HCT116 (cell line): ENCODE measurements at regions not wholly inside any gene's neighbourhood (a gene's known extent, or its start where the extent isn't known, plus 50 kb on each side); places are given as distances from the start of the nearest gene placed in this dataset.

ENCODE experiments used
- CBX3 ChIP-seq: IDR thresholded peaks from 2 replicates; pipeline ENCODE4 v1.6.1; 2012; ENCODE audit warnings: low read depth
- EGR1 ChIP-seq: IDR thresholded peaks from 2 replicates; pipeline ENCODE4 v1.6.1; 2012; ENCODE audit warnings: low read depth
- EZH2 ChIP-seq: fragments of 200-600 bp; sonication (generic); IDR thresholded peaks from 2 replicates; pipeline ENCODE4 v1.6.1; 2017; ENCODE audit warnings: antibody characterized with exemption, mixed run types
- EZH2phosphoT487 ChIP-seq: fragments of 200-600 bp; IDR thresholded peaks from 2 replicates; pipeline ENCODE4 v1.6.1; 2018; ENCODE audit warnings: antibody characterized with exemption, borderline replicate concordance
- JUND ChIP-seq: IDR thresholded peaks from 2 replicates; pipeline ENCODE4 v1.6.1; 2012
- POLR2A ChIP-seq: IDR thresholded peaks from 2 replicates; pipeline ENCODE4 v1.7.0; 2011; ENCODE audit warnings: borderline replicate concordance; ENCODE audit not compliant: insufficient read depth, insufficient read length; ENCODE audit errors: extremely low read depth
- POLR2AphosphoS5 ChIP-seq: IDR thresholded peaks from 2 replicates; pipeline ENCODE4 v1.6.1; 2011; ENCODE audit warnings: mild to moderate bottlenecking, low read depth, low read length, moderate library complexity
- SIN3A ChIP-seq: IDR thresholded peaks from 2 replicates; pipeline ENCODE4 v1.6.1; 2012; ENCODE audit warnings: low read depth
- YY1 ChIP-seq: IDR thresholded peaks from 2 replicates; pipeline ENCODE4 v1.6.1; 2011; ENCODE audit warnings: low read length, low read depth, moderate library complexity, mild to moderate bottlenecking; ENCODE audit not compliant: insufficient replicate concordance; ENCODE audit errors: extremely low read depth
- ZNF274 ChIP-seq: fragments of 200-500 bp; sonication (Bioruptor generic); IDR thresholded peaks from 2 replicates; pipeline ENCODE4 v1.6.1; 2014; ENCODE audit warnings: mild to moderate bottlenecking, low read depth, low read length, inconsistent platforms
- TF ChIP-seq, protein P1 (sequence below): IDR thresholded peaks from 2 replicates; pipeline ENCODE4 v1.6.1; 2012
- TF ChIP-seq, protein P2 (sequence below), 3 experiments: fragments of 200-600 bp in 1 of 3; sonication (generic) in 1 of 3; IDR thresholded peaks in 2 of 3; conservative IDR thresholded peaks in 1 of 3; 2 replicates each; pipeline ENCODE4 v1.5.1; 2012 to 2017; ENCODE audit warnings: low read depth in 2 of 3, low read length in 2 of 3, antibody characterized with exemption in 1 of 3, borderline replicate concordance in 1 of 3, control low read depth in 1 of 3, mild to moderate bottlenecking in 1 of 3, mixed read lengths in 1 of 3, mixed run types in 1 of 3, moderate library complexity in 1 of 3; ENCODE audit not compliant: insufficient read depth in 1 of 3
- TF ChIP-seq, protein P3 (sequence below): IDR thresholded peaks from 2 replicates; pipeline ENCODE4 v1.6.1; 2012; ENCODE audit warnings: low read depth
- TF ChIP-seq, protein P4 (sequence below): IDR thresholded peaks from 2 replicates; pipeline ENCODE4 v1.6.1; 2011; ENCODE audit warnings: mild to moderate bottlenecking, low read length, moderate library complexity; ENCODE audit not compliant: insufficient replicate concordance; ENCODE audit errors: extremely low read depth

DNA sequence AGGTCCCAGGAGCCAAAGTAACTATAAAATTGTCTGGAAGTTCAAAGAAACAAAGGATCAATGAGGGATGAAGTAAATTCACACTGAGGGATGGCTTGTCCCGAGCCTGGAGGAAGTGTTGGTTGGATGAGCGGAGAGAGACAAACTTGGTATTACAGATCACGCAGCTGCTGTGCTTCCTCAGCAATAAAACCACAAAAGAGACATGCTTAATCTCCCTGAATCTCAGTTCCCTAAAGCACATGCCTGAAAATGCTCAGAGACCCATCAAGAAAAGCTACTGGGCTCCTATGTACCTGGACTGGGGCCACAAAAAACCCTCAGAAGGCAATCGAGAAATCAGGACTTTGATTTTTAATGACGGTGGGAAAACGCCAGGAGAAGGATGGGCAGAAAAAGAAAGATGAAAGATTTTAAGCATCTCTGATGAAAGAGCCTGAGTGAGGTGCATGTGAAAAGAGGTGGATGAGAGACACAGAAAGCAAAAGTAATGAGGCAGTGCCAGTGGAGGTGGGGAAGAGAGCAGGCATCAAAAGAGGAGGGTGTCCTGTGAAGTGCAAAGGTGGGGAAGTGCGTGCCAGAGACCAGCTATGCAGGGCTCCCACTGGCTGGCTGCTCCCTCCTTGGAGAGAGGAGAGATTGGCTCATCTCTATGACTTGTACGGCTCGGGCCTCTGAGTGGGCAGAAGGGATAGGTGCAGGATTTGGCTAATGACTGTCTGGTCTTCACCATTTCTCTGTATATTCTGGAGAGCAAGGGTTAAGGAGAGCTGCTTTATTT lies 143.7 kb downstream of the ABCC12 start:
- TF ChIP-seq, protein P1, sequence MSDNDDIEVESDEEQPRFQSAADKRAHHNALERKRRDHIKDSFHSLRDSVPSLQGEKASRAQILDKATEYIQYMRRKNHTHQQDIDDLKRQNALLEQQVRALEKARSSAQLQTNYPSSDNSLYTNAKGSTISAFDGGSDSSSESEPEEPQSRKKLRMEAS, result no peak
- TF ChIP-seq, protein P2, sequence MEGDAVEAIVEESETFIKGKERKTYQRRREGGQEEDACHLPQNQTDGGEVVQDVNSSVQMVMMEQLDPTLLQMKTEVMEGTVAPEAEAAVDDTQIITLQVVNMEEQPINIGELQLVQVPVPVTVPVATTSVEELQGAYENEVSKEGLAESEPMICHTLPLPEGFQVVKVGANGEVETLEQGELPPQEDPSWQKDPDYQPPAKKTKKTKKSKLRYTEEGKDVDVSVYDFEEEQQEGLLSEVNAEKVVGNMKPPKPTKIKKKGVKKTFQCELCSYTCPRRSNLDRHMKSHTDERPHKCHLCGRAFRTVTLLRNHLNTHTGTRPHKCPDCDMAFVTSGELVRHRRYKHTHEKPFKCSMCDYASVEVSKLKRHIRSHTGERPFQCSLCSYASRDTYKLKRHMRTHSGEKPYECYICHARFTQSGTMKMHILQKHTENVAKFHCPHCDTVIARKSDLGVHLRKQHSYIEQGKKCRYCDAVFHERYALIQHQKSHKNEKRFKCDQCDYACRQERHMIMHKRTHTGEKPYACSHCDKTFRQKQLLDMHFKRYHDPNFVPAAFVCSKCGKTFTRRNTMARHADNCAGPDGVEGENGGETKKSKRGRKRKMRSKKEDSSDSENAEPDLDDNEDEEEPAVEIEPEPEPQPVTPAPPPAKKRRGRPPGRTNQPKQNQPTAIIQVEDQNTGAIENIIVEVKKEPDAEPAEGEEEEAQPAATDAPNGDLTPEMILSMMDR (IDR thresholded peaks at IDR 0.05 in 2 of 3, conservative IDR thresholded peaks at IDR 0.05 in 1 of 3; ENCODE audit: borderline replicate concordance in 1 of 3, insufficient read depth in 1 of 3, low read depth in 2 of 3, low read length in 2 of 3), result no peak
- TF ChIP-seq, protein P3, sequence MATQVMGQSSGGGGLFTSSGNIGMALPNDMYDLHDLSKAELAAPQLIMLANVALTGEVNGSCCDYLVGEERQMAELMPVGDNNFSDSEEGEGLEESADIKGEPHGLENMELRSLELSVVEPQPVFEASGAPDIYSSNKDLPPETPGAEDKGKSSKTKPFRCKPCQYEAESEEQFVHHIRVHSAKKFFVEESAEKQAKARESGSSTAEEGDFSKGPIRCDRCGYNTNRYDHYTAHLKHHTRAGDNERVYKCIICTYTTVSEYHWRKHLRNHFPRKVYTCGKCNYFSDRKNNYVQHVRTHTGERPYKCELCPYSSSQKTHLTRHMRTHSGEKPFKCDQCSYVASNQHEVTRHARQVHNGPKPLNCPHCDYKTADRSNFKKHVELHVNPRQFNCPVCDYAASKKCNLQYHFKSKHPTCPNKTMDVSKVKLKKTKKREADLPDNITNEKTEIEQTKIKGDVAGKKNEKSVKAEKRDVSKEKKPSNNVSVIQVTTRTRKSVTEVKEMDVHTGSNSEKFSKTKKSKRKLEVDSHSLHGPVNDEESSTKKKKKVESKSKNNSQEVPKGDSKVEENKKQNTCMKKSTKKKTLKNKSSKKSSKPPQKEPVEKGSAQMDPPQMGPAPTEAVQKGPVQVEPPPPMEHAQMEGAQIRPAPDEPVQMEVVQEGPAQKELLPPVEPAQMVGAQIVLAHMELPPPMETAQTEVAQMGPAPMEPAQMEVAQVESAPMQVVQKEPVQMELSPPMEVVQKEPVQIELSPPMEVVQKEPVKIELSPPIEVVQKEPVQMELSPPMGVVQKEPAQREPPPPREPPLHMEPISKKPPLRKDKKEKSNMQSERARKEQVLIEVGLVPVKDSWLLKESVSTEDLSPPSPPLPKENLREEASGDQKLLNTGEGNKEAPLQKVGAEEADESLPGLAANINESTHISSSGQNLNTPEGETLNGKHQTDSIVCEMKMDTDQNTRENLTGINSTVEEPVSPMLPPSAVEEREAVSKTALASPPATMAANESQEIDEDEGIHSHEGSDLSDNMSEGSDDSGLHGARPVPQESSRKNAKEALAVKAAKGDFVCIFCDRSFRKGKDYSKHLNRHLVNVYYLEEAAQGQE, result no peak
- TF ChIP-seq POLR2A (no peak), CBX3 (no peak), POLR2AphosphoS5 (no peak), EZH2 (no peak), ZNF274 (no peak), EZH2phosphoT487 (no peak), JUND (no peak), EGR1 (no peak), YY1 (no peak), SIN3A (no peak)
- TF ChIP-seq, protein P4, sequence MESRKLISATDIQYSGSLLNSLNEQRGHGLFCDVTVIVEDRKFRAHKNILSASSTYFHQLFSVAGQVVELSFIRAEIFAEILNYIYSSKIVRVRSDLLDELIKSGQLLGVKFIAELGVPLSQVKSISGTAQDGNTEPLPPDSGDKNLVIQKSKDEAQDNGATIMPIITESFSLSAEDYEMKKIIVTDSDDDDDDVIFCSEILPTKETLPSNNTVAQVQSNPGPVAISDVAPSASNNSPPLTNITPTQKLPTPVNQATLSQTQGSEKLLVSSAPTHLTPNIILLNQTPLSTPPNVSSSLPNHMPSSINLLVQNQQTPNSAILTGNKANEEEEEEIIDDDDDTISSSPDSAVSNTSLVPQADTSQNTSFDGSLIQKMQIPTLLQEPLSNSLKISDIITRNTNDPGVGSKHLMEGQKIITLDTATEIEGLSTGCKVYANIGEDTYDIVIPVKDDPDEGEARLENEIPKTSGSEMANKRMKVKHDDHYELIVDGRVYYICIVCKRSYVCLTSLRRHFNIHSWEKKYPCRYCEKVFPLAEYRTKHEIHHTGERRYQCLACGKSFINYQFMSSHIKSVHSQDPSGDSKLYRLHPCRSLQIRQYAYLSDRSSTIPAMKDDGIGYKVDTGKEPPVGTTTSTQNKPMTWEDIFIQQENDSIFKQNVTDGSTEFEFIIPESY, result no peak
